ENCODE measurements at regions not wholly inside any gene's neighbourhood (a gene's known extent, or its start where the extent isn't known, plus 50 kb on each side); places are given as distances from the start of the nearest gene placed in this dataset.

- TF ChIP-seq CTCF (IDR thresholded peaks at IDR 0.05), result no peak
- TF ChIP-seq ZFX (IDR thresholded peaks at IDR 0.05; ENCODE audit: borderline replicate concordance), result no peak
Observed at GRCh38 chr2:157155992-157156391, 101.5 kb upstream of the GALNT5 start.

Measured in 22Rv1 (cell line).